Stimulated activated CD8-positive, alpha-beta memory T cell treated with anti-CD3 and anti-CD28 coated beads, Interleukin-2, amount 100 ng/mL, for 48 hours (primary cell): ENCODE measurements at regions not wholly inside any gene's neighbourhood (a gene's known extent, or its start where the extent isn't known, plus 50 kb on each side); places are given as distances from the start of the nearest gene placed in this dataset.

Source experiments
- DNase-seq, 2 donors: peaks; one replicate each; pipeline ENCODE4 v3.0.0-alpha.2; 2020; ENCODE audit warnings: low read depth in 2 of 2

DNA sequence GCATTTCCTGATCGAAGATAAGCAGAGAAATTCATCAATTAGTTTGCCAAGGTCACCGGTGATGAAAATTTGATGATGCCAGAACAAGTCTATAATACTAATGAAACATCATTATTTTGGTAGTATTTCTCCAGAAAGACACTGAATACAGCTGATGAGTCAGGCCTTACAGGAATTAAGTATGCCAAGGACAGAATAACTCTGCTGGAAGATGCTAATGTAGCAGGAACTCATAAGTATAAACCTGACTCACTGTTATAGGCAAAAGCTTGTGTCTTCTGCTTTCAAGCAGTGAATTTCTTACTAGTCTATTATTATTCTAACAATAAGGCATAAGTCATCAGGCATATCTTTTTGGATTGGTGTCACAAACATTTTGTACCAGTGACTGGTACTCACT lies 1825.1 kb upstream of the IGFBP7 start:
- DNase-seq: no peak

GRCh38 chr4:58936436-58936835 lies 1826.3 kb upstream of the IGFBP7 start:
- DNase-seq: no peak

GRCh38 chr4:58940167-58940566 lies 1830.0 kb upstream of the IGFBP7 start:
- no peak for DNase-seq

DNA sequence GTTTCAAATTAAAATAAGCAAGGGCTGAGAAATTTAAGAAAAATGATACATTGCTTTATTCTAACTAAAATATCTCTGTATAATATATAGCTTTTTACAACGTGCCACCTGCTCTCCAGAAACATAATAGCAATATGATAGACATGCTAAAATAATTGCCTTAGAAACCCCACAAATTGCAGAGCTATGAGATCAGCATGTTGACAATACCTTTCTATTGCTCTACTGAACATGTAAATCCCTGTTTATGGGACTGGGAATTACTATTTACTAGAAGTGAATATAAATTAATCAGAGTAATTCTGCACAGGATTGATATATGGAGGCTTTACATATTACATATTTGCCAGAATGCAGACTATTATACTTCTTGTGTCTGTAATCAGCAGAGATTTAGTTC lies 1831.1 kb upstream of the IGFBP7 start:
- DNase-seq: no peak

DNA sequence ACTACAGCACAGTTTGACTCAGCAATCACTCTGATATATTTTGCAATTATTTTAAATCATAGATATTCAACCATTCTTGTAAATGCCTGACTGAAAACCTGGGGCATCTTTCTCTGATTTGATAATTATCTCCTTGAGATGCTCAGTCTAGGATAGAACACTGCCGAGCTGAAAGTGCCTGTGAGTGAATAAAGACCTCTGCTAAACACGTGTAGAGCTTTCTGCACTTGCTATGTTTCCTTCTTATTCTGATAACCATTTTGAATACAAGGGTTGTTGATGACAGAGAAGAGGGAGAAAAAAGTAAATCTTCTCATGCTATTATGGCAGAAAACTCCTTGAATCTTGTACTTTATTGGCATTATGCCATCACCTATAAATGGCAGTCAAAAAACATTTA lies 1843.4 kb upstream of the IGFBP7 start:
- no peak for DNase-seq

DNA sequence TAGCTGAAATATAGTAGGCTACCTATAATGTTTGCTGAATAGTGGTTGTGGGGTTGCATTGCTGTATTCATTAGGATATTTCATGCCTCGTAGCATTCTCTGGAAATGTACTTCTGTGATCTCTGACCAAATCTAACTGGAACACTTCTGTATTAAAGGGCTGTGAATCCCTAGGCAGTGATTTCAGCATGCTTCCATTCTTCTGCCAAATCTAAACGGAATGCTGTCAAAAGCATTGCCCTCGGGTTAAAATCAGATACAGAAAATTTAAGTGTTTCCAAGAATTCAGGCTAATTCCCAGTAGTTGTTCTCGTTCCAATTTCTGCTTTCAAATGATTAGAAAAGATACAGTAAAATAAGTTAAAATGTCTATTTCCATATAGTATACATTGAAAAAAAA lies 1847.5 kb upstream of the IGFBP7 start:
- DNase-seq: no peak

- no peak for DNase-seq
These were observed 1851.1 kb upstream of the IGFBP7 start for GRCh38 chr4:58961283-58961682.

GRCh38 chr4:58961925-58962324 lies 1851.7 kb upstream of the IGFBP7 start:
- no peak for DNase-seq

DNA sequence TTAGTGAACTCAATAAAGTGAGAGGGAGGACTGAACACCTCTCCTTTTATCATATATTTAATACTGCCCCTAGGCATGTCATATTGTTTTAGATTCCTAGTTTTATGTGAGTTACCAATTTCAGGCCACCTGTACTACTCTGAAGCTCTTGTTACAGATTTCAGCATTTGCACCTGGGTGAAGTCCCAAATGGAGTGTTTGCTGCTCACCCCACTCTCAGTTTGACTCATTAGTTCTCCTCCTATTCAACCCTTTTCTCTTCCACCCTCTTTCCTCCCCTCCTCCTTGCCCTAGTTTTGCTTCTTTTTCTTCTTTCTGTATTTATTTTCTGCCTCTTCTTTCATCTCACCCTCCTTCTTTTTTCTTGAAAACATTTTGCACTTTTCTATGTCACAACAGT lies 1852.2 kb upstream of the IGFBP7 start:
- no peak for DNase-seq

DNA sequence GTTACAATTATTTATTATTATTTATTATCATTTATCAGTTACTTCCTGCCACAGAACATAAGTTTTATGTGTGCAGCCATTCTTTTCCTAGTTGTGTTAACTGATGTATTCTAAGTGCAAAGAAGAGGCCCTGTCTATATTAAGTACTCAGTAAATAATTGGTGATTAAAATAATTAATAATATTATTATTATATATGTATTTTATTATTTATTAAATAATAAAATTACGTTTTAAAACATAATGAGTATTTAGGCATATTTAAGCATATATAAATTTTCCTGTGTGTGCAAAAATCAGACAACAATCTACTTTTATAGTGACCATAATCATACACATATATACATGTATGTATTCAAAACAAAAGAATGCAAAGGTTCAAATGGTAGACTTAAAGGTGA lies 1871.6 kb upstream of the IGFBP7 start:
- DNase-seq: no peak

DNA sequence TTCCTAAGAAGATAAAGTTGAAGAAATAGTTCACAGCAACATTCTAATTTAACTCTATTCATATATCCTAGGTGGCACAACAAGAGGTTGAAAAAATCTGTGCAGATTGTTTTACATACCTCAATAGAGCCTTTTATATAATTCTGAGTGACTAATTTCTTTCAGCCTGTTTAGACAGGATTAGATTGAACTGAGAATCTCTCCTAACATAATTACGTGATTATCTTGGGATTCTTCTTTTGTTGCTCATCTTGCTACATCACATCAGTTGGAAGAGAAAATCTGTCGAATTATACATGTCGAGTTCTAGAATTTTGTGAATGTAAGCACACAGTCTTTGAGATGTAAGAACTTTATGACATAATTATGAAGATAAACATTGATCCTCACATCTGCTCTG lies 1873.7 kb upstream of the IGFBP7 start:
- DNase-seq: no peak

DNA sequence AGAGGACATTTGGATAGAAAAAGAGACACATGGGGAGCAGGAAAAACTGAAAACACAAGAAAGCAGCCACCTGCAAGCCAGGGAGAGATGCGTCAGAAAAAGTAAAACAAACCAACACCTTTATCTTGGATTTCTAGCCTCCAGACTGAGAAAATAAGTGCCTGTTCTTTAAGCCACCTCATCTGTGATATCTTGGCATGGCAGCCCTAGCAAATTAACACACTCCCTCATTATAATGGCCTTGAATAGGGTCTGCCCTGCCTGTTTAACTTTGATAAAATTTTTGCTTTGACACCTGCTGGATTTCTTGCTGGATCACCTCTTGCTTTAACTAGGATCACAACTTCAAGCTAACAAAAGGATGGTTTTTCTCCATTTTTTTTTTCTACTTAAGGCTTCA lies 1892.0 kb upstream of the IGFBP7 start:
- DNase-seq: no peak

GRCh38 chr4:59024257-59024656 lies 1914.1 kb upstream of the IGFBP7 start:
- DNase-seq: no peak

DNA sequence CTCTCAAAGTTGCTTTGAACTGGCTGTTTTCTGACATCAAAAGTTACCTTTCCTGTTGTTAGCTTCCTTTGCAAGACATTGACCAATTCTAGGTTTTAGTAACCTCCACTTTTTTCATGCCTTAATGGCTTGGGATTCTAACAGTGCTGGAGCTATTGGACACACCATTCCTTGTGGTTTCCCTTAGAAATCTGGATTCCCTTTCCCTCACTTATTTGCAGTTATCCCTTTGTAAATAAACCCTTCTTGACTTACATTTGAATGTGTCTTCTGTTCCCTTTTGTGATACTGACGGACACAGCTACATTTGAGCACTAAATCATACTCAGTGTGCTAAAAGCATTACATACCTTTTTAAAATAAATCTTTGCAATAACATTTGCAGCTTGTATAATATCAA lies 1927.6 kb upstream of the IGFBP7 start:
- DNase-seq: no peak

- no peak for DNase-seq
These were observed 1928.9 kb upstream of the IGFBP7 start for GRCh38 chr4:59039046-59039445.

DNA sequence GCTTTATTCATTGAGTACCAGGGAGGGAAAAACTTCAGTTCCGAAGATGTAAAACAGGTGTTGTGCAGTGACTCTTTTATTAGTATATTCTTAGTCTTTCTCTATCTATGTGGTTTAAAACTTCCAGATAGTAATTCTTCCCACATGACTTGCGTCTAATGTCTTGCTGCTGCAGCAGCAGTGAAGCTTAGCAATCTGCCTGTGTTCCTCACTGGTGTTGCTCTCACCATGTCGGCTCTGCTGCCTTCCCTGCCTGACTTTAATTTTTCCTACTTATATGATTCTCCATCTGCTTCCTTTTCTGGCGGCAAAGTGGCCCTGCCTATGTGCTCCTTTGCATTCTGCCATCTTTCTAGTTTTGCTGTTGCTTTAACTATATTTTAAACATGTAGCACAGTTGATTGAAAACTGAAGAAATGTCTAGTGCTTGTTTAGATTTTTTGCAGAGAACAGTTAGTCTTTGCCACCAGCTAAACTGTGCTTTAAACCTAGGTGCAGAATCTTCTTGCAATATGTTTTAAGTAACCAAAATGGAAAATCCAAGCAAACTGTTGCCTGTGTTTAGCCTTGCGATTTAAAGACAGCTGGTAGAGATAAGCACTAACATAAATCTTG lies 1934.2 kb upstream of the IGFBP7 start:
- DNase-seq: no peak

DNA sequence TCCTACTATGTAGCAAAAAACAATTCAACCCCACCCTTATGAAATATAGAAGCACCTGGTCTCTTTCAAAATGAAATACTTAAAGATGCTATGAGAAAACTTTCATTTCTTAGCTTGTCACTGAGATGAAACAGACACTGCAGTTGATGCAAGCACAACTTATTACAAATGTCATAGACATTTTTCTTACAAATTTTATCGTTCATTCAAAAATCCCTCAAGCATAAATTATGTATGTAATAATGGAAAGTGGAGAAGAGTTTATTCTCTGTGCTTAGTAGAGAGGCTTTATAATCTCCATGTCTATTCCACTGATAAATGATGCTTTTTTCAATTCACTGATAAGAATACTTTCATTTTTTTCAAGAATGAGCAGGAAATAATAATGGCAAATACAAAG lies 1943.9 kb upstream of the IGFBP7 start:
- no peak for DNase-seq

DNA sequence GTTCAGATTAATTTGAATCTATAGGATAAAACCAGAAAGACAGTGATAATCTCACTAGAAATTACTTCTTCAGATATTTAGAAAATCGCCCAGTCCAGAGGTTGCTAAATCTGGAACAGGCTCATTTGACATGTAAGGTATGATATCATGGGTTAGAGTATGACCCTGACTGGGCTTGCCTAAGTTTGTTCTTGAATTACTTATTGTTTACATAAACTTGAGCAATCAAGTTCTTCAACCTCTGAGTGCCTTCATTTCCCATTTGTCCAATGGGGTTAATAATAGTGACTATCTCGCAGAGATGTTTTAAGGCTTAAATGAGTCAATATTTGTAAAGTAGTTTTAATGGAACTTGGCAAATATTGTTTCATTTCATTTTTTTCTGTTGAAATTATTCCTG lies 1947.6 kb upstream of the IGFBP7 start:
- DNase-seq: no peak

DNA sequence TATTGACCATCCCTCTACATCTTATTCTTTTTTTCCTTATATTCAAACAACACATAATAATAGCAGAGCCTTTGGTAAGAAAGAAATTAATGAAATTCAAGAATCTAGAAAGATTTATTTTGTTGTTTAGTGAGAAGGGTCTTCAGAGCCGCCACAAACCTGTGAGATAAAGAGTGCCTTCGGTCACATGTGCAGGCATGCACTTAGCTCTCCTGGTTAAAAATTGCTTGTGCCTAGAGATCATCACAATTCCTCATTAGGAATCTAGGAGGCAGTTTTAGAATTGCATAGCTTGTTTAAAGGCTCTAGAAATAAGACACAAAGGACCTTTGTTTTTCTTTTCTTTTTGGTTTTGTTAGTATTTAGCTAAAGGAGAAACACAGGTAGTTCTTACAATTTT lies 1948.4 kb upstream of the IGFBP7 start:
- no peak for DNase-seq

DNA sequence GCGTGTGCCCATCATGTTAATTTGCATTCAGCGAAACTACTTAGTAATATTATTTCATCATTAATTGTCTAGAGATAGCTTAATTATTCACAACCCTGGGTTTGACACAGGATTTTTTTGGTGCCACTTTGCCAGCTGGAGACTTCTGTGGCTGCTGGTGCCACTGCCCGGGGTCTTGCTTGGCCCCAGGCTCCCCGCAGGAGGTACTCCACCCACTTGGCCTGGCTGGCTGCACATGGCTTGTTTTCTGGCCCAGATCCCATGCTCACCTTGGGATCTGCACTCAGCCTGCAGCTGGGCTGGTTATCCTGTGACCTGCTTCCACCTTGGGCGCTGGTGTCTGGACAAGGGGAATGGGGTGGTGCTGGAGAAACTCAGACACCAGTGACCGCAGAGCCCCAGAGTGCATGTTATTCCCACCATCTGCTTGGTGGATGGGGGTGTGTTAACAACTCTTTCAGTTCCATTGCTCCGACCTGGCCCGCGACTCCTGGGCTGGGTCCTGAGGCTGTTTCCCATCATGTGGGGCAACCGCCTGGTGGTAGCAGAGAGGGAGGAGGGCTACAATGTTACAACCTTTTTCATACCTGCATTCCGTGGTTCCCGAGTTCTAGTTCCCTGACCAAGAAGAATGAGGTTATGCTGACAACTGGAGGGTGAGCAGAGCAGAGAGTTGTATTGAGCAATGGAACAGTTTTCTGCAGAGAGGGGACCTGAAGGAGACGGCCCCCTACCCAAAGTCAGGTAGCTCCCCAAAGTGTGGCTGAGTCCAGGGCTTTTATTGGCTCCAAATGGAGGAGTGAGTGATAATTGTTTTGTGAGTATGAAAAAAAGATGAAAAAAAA lies 1950.0 kb upstream of the IGFBP7 start:
- DNase-seq: no peak

GRCh38 chr4:59060895-59061294 lies 1950.7 kb upstream of the IGFBP7 start:
- DNase-seq: no peak

DNA sequence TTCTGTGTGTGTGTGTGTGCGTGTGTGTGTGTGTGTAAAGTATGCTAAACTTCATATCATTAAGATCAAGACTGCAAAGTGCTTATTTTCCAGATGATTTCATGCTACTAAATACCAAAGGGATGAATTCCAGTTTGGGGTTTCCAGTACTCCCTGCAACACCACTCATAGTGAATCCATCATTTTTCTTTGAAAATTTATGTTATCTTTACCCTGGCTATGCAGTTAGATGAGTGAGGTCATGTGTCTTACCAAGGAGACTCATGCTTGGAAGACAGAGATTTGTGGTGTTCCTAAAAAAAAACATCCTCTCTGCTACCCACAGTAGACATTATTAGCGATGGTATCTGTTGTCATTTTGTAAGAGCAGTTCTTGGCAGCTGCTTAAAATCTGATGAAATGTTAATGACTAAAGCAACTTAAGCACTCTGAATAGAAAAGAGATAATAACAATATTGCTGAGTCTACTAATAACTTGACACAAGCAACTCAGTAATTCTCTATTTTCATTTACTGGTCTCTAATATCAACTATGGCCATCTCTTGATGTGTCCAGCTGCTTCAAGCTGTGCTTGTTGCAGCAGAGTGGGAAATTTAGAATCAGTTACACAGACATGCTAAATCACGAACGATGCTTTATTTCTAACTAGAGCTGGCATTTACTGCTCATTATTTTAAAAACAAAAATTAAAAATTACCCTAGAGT lies 1953.0 kb upstream of the IGFBP7 start:
- no peak for DNase-seq
